ENCODE measurements at regions not wholly inside any gene's neighbourhood (a gene's known extent, or its start where the extent isn't known, plus 50 kb on each side); places are given as distances from the start of the nearest gene placed in this dataset.

DNA sequence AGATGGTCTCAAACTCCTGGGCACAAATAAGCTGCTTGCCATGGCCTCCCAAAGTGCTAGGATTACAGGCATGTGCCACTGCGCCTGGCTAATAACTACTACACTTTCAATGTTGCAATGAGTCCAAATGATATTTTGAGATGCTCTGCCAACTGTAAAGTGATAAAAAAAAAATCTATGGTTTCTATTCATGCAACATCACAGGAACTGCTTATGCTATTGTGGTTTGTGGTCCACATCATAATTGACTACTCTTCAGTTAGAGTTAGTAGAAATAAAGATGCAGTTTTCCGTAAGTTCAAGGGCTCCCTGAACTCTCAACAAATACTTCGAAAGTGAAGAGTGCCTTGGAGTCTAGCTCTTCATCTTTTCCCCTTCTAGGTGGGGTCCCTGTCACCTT, 239.4 kb downstream of the C12orf75 start:
- TF ChIP-seq GATA2 (IDR thresholded peaks at IDR 0.05; ENCODE audit: low read depth, low read length) (no peak), GATA3 (IDR thresholded peaks at IDR 0.05; ENCODE audit: low read depth, low read length) (no peak)

Measured in SH-SY5Y (cell line).